G401.6 (cell line): ENCODE measurements at regions not wholly inside any gene's neighbourhood (a gene's known extent, or its start where the extent isn't known, plus 50 kb on each side); places are given as distances from the start of the nearest gene placed in this dataset.
"Not testable (repeated sequence)": the region's sequence is repeated elsewhere in the genome, so short reads cannot be mapped to it uniquely, and the experiment has no call there.

Source experiments
- FAIRE-seq: peaks from 2 replicates; lab custom pipeline; 2012; peaks lifted over from hg19 to GRCh38; lab: Jason Lieb, UNC

- FAIRE-seq, result no peak
These were observed 777.7 kb downstream of the SLC6A15 start for GRCh38 chr12:84134797-84135366.

- no peak for FAIRE-seq
These were observed 781.5 kb downstream of the SLC6A15 start for GRCh38 chr12:84131076-84131475.

GRCh38 chr12:84128117-84128991 lies 784.2 kb downstream of the SLC6A15 start:
- no peak for FAIRE-seq

GRCh38 chr12:84124211-84124610 lies 788.4 kb downstream of the SLC6A15 start:
- FAIRE-seq, result no peak

- FAIRE-seq, result no peak
These were observed 795.4 kb downstream of the SLC6A15 start for GRCh38 chr12:84117190-84117589.

GRCh38 chr12:84113666-84114065 lies 798.9 kb downstream of the SLC6A15 start:
- no peak for FAIRE-seq

GRCh38 chr12:84103886-84104285 lies 808.7 kb downstream of the SLC6A15 start:
- FAIRE-seq, result not testable (repeated sequence)

- FAIRE-seq, result not testable (repeated sequence)
These were observed 810.6 kb downstream of the SLC6A15 start for GRCh38 chr12:84101963-84102362.

- not testable (repeated sequence) for FAIRE-seq
These were observed 813.0 kb downstream of the SLC6A15 start for GRCh38 chr12:84099591-84099990.

- no peak for FAIRE-seq
These were observed 820.9 kb downstream of the SLC6A15 start for GRCh38 chr12:84091651-84092050.

- no peak for FAIRE-seq
These were observed 823.2 kb downstream of the SLC6A15 start for GRCh38 chr12:84089356-84089755.

- no peak for FAIRE-seq
These were observed 827.6 kb downstream of the SLC6A15 start for GRCh38 chr12:84085046-84085445.

- no peak for FAIRE-seq
These were observed 833.0 kb downstream of the SLC6A15 start for GRCh38 chr12:84079626-84080025.

- no peak for FAIRE-seq
These were observed 834.9 kb downstream of the SLC6A15 start for GRCh38 chr12:84077679-84078078.

GRCh38 chr12:84075991-84076390 lies 836.6 kb downstream of the SLC6A15 start:
- no peak for FAIRE-seq

- FAIRE-seq, result no peak
These were observed 839.2 kb downstream of the SLC6A15 start for GRCh38 chr12:84073401-84073800.

- FAIRE-seq, result no peak
These were observed 839.6 kb downstream of the SLC6A15 start for GRCh38 chr12:84072961-84073360.

- FAIRE-seq, result no peak
These were observed 842.3 kb downstream of the SLC6A15 start for GRCh38 chr12:84070292-84070691.

- FAIRE-seq, result no peak
These were observed 842.9 kb downstream of the SLC6A15 start for GRCh38 chr12:84069699-84070098.

- FAIRE-seq, result no peak
These were observed 843.4 kb downstream of the SLC6A15 start for GRCh38 chr12:84069198-84069597.

- FAIRE-seq, result no peak
These were observed 854.5 kb downstream of the SLC6A15 start for GRCh38 chr12:84058136-84058535.

- no peak for FAIRE-seq
These were observed 857.8 kb downstream of the SLC6A15 start for GRCh38 chr12:84054811-84055210.

- FAIRE-seq, result no peak
These were observed 864.7 kb downstream of the SLC6A15 start for GRCh38 chr12:84047881-84048280.

- no peak for FAIRE-seq
These were observed 865.7 kb downstream of the SLC6A15 start for GRCh38 chr12:84046859-84047258.
